ENCODE measurements at regions not wholly inside any gene's neighbourhood (a gene's known extent, or its start where the extent isn't known, plus 50 kb on each side); places are given as distances from the start of the nearest gene placed in this dataset.

DNA sequence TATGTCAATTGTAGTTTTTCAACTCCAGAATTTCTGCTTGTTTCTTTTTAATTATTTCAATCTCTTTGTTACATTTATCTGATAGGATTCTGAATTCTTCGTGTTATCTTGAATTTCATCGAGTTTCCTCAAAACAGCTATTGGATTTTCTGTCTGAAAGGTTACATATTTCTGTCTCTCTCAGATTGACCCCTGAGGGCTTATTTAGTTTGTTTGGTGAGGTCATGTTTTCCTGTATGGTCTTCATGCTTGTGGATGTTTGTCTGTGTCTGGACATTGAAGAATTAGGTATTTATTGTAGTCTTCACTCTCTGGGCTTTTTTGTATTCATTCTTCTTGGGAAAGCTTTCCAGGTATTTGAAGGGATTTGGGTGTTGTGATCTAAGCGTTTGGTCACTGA is 85.6 kb downstream of the SNAPC1 start:
- Mint-ChIP-seq H3K36me3 (no peaks in the 10 kb centered on the region), H3K4me3 (no peak overlapping the region), H3K9me3 (no peaks in the 10 kb centered on the region), H3K27me3 (peaks cover 7% of the 10 kb centered on the region), H3K4me1 (ENCODE audit: low read depth) (no peaks in the 10 kb centered on the region), H3K27ac (no peak overlapping the region)
- intact Hi-C loops (cut with micrococcal nuclease) = no loop called here
- ChIA-PET POLR2A (no interaction called here), CTCF (no interaction called here)
- no peak for DNase-seq

DNA sequence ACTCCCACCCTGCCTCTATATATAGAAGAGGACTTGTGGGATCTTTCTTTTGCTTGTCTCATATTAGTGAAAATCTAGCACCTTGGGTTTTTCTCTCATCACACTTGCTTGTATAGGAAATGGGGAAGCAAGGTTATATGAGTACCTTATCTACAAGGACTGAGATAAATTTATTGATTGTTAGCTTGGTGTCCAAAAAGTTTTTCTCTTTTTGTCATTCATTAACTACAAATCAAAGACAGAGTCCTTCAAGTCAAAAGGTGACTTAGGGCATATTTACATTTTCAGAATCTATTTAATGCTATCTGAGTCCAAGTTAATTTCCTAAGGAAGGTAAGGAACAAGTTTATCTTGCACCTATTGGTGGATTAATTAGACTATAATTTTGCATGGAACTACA is 92.7 kb downstream of the SNAPC1 start:
- H3K9me3 Mint-ChIP-seq = no peaks in the 10 kb centered on the region
- intact Hi-C loops (cut with micrococcal nuclease) = no loop called here
- H3K27me3 Mint-ChIP-seq = peaks cover 28% of the 10 kb centered on the region
- H3K4me3 Mint-ChIP-seq = no peak overlapping the region
- H3K4me1 Mint-ChIP-seq (ENCODE audit: low read depth) = no peaks in the 10 kb centered on the region
- CTCF ChIA-PET = no interaction called here
- DNase-seq = no peak
- POLR2A ChIA-PET = no interaction called here
- no peak overlapping the region for H3K27ac Mint-ChIP-seq
- no peaks in the 10 kb centered on the region for H3K36me3 Mint-ChIP-seq

DNA sequence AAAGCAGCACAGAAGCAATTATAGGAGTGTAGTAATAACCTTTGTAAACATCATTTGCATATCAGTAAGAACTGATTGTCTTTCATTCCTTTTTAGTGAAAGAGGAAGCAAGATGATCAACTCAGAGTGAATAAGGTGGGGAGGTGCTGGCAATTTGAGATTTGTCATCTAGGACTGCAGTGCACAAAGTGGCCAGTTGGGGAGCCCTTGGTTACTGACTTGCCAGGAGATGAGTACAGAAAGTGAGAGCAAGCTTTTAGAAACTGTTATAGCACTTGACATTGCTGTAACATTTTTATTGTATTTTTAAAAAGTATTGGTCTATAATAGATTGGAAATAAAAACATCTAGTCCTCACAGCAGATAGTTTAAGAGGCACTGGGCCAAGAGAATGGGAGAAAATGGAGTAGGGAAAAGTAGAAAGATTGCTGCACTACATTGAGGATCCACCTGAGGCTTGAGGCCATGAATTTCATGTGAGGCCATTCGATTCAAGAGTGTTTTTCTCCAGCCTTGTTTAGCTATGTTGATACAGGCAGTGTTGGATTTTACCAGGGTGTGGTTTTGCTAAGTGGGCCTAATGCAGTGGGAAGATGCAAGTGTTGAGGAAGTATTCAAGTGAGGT is 98.2 kb downstream of the SNAPC1 start:
- H3K4me3 Mint-ChIP-seq = no peak overlapping the region
- CTCF ChIA-PET = interaction anchor here (0.7 to 2.8 kb wide), 12 partner anchors 10 to 361 kb away, joined by 3 to 16 read pairs (median 3); no protein-coding TSS in a partner anchor
- H3K4me1 Mint-ChIP-seq (ENCODE audit: low read depth) = no peaks in the 10 kb centered on the region
- POLR2A ChIA-PET = no interaction called here
- peaks cover 15% of the 10 kb centered on the region for H3K27me3 Mint-ChIP-seq
- peak; percentile 85 for DNase-seq
- intact Hi-C loops (cut with micrococcal nuclease) = no loop called here
- no peaks in the 10 kb centered on the region for H3K36me3 Mint-ChIP-seq
- H3K9me3 Mint-ChIP-seq = no peaks in the 10 kb centered on the region
- no peak overlapping the region for H3K27ac Mint-ChIP-seq

DNA sequence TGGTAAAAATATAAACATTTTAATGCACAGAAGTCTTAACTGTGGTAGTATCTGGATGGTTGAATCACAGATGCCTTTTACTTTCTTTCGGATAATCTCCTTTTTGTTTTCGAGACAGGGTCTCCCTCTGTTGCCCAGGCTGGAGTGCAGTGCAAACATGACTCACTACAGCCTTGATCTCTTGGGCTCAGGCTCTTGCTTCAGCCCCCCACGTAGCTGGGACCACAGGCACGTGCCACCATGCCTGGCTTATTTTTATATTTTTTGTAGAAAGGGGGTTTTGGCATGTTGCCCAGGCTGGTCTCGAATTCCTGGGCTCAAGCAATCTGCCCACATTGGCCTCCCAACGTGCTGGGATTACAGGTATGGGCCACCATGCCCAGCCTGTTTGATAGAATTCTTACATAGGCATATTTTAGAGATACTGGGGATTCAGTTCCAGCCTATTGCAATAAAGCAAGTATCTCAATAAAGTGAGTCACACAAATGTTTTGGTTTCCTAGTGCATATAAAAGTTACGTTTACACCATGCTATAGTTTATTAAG is 99.2 kb downstream of the SNAPC1 start:
- Mint-ChIP-seq H3K36me3 (no peaks in the 10 kb centered on the region), H3K9me3 (no peaks in the 10 kb centered on the region), H3K4me3 (no peak overlapping the region), H3K27ac (no peak overlapping the region), H3K27me3 (peaks cover 11% of the 10 kb centered on the region), H3K4me1 (ENCODE audit: low read depth) (no peaks in the 10 kb centered on the region)
- ChIA-PET POLR2A (no interaction called here), CTCF (interaction anchor here (0.7 to 2.8 kb wide), 7 partner anchors 24 to 357 kb away, joined by 3 to 16 read pairs (median 3); no protein-coding TSS in a partner anchor)
- DNase-seq = no peak
- intact Hi-C loops (cut with micrococcal nuclease) = no loop called here

DNA sequence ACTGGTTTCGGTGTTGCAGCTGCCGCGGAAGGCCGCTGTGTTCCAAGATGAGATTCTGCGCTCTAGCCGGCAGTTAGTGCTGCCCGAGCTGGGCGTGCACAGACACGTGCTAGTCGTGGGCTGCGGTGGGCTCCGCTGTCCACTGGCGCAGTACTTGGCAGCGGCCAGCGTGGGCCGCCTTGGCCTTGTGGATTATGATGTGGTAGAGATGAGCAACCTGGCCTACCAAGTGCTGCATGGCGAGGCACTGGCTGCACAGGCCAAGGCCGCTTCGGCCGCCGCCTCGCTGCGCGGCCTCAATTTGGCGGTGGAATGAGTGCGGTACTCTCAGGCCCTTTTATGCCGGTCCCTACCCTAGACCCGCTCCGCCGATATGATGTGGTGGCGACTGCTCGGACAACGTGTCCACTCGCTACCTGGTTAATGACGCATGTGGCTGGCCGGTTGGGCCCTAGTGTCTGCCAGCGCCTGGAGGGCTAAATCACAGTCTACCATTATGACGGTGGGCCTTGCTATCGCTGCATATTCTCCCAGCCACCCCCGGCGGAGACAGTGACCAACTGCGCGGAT is 102.2 kb downstream of the SNAPC1 start:
- no peak for DNase-seq
- no peak overlapping the region for H3K4me3 Mint-ChIP-seq
- CTCF ChIA-PET = no interaction called here

DNA sequence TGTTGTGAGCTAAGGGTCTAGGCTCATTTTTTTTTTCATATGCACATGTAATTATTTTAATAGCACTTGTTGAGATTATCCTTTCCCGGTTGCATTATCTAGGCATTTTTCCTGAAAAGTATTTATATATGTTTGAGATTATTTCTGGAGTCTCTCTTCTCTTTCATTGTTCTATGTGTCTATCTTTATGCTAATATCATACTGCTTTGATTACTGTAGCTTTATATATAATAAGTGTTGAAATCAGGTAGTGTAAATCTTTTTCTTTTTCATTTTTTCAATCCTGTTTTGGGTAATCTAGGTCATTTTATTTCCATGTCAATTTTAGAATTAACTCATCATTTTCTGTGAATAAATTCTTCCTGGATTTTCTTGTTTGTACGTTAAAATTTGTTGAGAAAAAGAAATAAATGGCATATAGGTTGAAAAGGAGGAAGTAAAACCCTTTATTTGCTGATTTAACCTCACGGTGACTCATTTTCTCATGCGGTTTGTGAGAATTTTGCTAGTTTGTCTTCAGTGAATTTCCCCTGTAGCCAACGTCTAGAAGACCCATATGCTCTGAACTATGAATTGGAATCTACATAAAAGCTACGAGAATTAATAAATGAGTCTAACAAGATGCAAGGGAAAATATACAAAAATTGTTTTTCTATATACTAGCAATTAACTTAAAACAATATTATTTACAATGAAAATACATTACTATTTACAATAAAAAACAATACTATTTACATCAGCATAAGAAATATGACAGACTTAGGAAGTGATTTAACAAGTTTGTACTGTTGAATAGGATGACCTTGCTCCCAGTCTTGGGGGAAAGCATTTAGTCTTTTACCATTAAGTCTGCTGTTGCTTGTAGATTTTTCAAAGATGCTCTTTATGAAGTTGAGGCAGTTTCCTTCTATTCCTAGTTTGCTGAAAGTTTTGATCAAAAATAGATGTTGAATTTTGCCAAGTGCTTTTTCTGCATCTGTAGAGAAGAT is 105.0 kb downstream of the SNAPC1 start:
- H3K27ac Mint-ChIP-seq = no peak overlapping the region
- intact Hi-C loops (cut with micrococcal nuclease) = no loop called here
- H3K4me3 Mint-ChIP-seq = no peak overlapping the region
- CTCF ChIA-PET = interaction anchor here (0.5 kb wide), 1 partner anchor 185 kb away, joined by 3 read pairs; no protein-coding TSS in a partner anchor
- POLR2A ChIA-PET = no interaction called here
- peaks cover 13% of the 10 kb centered on the region for H3K9me3 Mint-ChIP-seq
- H3K27me3 Mint-ChIP-seq = peaks cover 6% of the 10 kb centered on the region
- H3K36me3 Mint-ChIP-seq = peaks cover 2% of the 10 kb centered on the region
- DNase-seq = no peak
- H3K4me1 Mint-ChIP-seq (ENCODE audit: low read depth) = peaks cover 3% of the 10 kb centered on the region

More for the DNA sequence above, 102.2 kb downstream of the SNAPC1 start:
- H3K27me3 Mint-ChIP-seq = peaks cover 1% of the 10 kb centered on the region
- no peaks in the 10 kb centered on the region for H3K36me3 Mint-ChIP-seq
- H3K27ac Mint-ChIP-seq = no peak overlapping the region
- POLR2A ChIA-PET = no interaction called here
- H3K9me3 Mint-ChIP-seq = no peaks in the 10 kb centered on the region
- intact Hi-C loops (cut with micrococcal nuclease) = no loop called here
- peaks cover 3% of the 10 kb centered on the region for H3K4me1 Mint-ChIP-seq (ENCODE audit: low read depth)

DNA sequence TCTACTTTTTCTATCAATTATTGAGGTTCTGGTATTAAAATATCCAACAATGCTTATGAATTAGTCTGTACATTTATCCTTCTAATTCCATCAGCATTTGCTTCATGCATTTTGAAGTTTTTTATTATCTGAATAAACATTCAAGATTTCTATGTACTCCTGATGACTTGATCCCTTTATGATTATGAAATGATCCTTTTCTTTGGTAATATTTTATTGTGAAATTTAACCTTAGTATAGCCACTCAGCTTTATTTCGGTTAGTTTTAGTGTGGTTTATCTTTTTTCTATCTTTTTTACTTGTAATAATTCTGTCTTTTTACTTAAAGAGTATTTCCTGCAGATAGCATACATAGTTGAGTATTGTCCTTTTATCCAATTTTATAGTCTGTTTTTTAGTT is 106.6 kb downstream of the SNAPC1 start:
- intact Hi-C loops (cut with micrococcal nuclease) = no loop called here
- ChIA-PET POLR2A (no interaction called here), CTCF (interaction anchor here (1.0 kb wide), 1 partner anchor 32 kb away, joined by 5 read pairs; no protein-coding TSS in a partner anchor)
- Mint-ChIP-seq H3K36me3 (peaks cover 2% of the 10 kb centered on the region), H3K9me3 (peaks cover 13% of the 10 kb centered on the region), H3K27me3 (peaks cover 10% of the 10 kb centered on the region), H3K27ac (no peak overlapping the region), H3K4me1 (ENCODE audit: low read depth) (peaks cover 3% of the 10 kb centered on the region), H3K4me3 (no peak overlapping the region)
- DNase-seq = no peak

DNA sequence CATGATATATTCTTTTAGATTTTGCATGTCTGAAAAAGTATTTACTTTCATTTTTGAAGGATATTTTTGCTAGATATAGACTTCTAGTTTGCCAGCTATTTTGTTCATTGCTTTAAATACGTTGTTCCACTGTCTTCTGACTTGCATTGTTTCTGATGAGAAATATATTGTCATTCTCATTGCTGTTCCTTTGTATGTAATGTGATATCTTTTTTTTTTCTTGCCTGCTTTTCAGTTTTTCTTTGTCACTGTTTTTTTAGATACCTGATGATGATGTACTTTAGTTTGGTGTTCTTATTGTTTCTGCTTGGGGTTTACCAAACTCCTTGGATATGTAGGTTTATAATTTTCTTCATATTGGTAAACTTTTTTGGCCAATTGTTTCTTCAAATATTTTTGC is 107.9 kb downstream of the SNAPC1 start:
- Mint-ChIP-seq H3K4me3 (no peak overlapping the region), H3K9me3 (peaks cover 13% of the 10 kb centered on the region), H3K36me3 (peaks cover 2% of the 10 kb centered on the region), H3K27me3 (peaks cover 10% of the 10 kb centered on the region), H3K27ac (no peak overlapping the region), H3K4me1 (ENCODE audit: low read depth) (peaks cover 3% of the 10 kb centered on the region)
- no peak for DNase-seq
- intact Hi-C loops (cut with micrococcal nuclease) = no loop called here
- ChIA-PET POLR2A (no interaction called here), CTCF (no interaction called here)

DNA sequence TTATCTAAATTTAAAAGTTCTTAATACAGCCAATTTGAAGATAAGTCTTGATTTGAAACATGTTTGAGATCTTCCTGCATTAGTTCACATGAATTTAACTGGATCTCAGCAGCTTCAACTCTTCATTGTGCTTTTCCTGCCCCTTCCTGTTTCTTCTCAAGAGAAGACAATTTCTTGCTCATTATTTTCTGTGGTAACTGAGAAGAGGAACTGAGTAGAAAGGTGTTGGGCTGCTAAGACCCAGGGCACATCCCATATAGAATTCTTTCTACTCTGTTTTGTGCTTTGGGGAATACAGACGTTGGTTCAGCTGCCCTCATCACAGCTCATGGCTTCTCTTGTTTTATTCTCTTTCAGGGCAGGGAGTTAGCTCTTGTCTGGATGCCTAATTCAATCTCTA is 110.2 kb downstream of the SNAPC1 start:
- peaks cover 2% of the 10 kb centered on the region for H3K36me3 Mint-ChIP-seq
- H3K27me3 Mint-ChIP-seq = peaks cover 19% of the 10 kb centered on the region
- intact Hi-C loops (cut with micrococcal nuclease) = no loop called here
- no peaks in the 10 kb centered on the region for H3K4me1 Mint-ChIP-seq (ENCODE audit: low read depth)
- no peak for DNase-seq
- peaks cover 13% of the 10 kb centered on the region for H3K9me3 Mint-ChIP-seq
- no peak overlapping the region for H3K4me3 Mint-ChIP-seq
- POLR2A ChIA-PET = no interaction called here
- CTCF ChIA-PET = no interaction called here
- no peak overlapping the region for H3K27ac Mint-ChIP-seq

DNA sequence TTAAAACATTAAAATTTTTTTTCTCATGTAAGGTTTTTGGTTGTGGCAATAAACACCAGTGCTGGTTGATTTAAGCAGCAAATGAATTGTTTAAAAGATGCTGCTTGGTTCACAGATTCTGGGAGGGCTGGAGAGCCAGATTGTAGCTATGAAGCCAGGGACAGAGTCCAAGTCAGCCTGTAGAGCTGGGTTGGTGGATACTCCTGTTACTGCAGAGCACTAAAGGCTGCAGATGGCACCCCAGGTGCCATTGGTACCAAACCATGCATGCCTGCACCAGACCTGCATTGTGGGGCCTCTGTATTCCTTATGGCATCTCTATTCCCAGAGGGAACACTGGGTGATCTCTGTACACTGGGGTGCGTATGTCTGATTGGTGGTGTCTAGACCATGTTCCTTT is 113.3 kb downstream of the SNAPC1 start:
- H3K9me3 Mint-ChIP-seq = peaks cover 4% of the 10 kb centered on the region
- intact Hi-C loops (cut with micrococcal nuclease) = no loop called here
- H3K27ac Mint-ChIP-seq = no peak overlapping the region
- ChIA-PET CTCF (interaction anchor here (1.2 kb wide), 1 partner anchor 37 kb away, joined by 4 read pairs; no protein-coding TSS in a partner anchor), POLR2A (no interaction called here)
- DNase-seq = no peak
- H3K4me3 Mint-ChIP-seq = no peak overlapping the region
- H3K4me1 Mint-ChIP-seq (ENCODE audit: low read depth) = no peaks in the 10 kb centered on the region
- peaks cover 31% of the 10 kb centered on the region for H3K27me3 Mint-ChIP-seq
- no peaks in the 10 kb centered on the region for H3K36me3 Mint-ChIP-seq

DNA sequence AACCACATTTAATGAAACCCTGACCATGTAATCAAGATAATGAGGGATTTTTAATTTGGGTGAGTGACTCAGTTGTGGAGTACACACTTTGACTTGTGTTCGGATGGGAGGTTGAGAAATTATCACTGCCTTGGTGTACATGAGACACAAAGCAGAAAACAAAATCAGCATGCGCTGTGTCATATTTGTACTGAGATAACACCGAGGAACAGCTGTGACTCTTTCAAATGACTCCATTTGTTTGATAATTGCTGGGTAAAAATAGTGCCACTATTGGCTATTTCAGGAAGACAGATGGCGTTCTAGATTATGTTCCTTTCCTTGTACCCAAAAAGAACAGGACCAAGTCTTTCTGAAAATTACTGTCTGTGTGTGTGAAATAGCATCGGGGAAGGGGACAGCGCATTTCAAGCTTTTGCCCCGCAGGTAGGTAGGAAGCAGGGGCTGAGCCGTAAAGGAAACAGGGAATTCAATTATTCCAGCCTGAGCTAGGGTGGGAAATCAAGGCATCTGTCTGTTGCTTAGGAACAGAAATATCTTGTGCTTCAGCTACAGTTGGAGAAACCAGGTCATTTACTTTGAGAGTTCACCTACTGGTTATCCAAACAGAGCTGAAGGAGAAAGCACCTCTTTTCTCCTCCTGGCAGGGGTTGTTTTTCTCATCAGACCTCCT is 114.3 kb downstream of the SNAPC1 start:
- DNase-seq = no peak
- POLR2A ChIA-PET = no interaction called here
- Mint-ChIP-seq H3K4me3 (no peak overlapping the region), H3K27me3 (peaks cover 34% of the 10 kb centered on the region), H3K36me3 (no peaks in the 10 kb centered on the region), H3K27ac (no peak overlapping the region), H3K4me1 (ENCODE audit: low read depth) (no peaks in the 10 kb centered on the region), H3K9me3 (no peaks in the 10 kb centered on the region)
- CTCF ChIA-PET = interaction anchor here (1.2 to 1.4 kb wide), 2 partner anchors 13 to 36 kb away, joined by 3 to 4 read pairs; no protein-coding TSS in a partner anchor
- intact Hi-C loops (cut with micrococcal nuclease) = no loop called here

DNA sequence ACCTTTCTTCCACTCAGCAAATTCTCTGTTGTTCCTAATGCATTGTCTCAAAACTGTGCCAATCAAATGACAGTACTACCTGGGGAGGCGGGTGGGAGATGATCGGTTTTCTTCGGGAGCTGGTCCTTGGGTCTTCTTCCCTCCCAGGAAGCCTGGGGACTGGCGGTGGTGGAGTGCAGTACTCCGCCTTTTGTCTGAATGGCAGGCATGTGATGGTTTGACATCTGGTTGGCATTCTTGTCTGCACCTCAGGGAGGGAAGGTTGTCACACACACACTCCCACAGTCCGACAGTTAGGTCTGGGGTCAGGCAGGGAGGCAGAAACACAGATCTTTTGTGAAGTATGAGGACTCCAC is 114.8 kb downstream of the SNAPC1 start:
- intact Hi-C loops (cut with micrococcal nuclease) = no loop called here
- Mint-ChIP-seq H3K27ac (no peak overlapping the region), H3K27me3 (peaks cover 39% of the 10 kb centered on the region), H3K4me1 (ENCODE audit: low read depth) (no peaks in the 10 kb centered on the region), H3K9me3 (no peaks in the 10 kb centered on the region), H3K4me3 (no peak overlapping the region), H3K36me3 (no peaks in the 10 kb centered on the region)
- ChIA-PET POLR2A (no interaction called here), CTCF (interaction anchor here (1.4 kb wide), 1 partner anchor 13 kb away, joined by 3 read pairs; no protein-coding TSS in a partner anchor)
- DNase-seq = no peak
